Caco-2 (cell line): ENCODE measurements at regions not wholly inside any gene's neighbourhood (a gene's known extent, or its start where the extent isn't known, plus 50 kb on each side); places are given as distances from the start of the nearest gene placed in this dataset.

Source experiments
- BruUV-seq: library from RNA; stranded (reverse); fragments of 400-500 nt; replicated peaks from 2 replicates; lab custom pipeline; 2021; lab: Mats Ljungman, UMichigan
- CTCF ChIA-PET: fragments of 300-600 bp; sonication (Branson Sonifier 250); formaldehyde crosslinking; loops from one replicate; lab custom pipeline; 2022; ENCODE audit warnings: antibody characterized with exemption; lab: Charles Lee
- POLR2A ChIA-PET: fragments of 300-600 bp; sonication (Branson Sonifier 250); formaldehyde crosslinking; loops from one replicate; lab custom pipeline; 2022; ENCODE audit warnings: antibody characterized with exemption; lab: Charles Lee
- DNase-seq, 2 experiments: peaks; one replicate each; pipeline versions ENCODE4 v3.0.0 to v3.0.0-alpha.2; 2020 to 2022
- H3K27me3 ChIP-seq: replicated peaks from 2 replicates; pipeline ENCODE4 v1.6.0; 2011; ENCODE audit warnings: low read length; ENCODE audit not compliant: control insufficient read depth, insufficient read depth
- H3K36me3 ChIP-seq: 2 replicates; pipeline ENCODE4 v1.5.1; 2011; ENCODE audit warnings: low read length; ENCODE audit not compliant: control insufficient read depth, insufficient read depth
- H3K4me1 ChIP-seq: fragments of 250-450 bp; sonication (Bioruptor Pico); 2 replicates; pipeline ENCODE4 v1.5.1; 2020; ENCODE audit warnings: mild to moderate bottlenecking
- H3K4me3 ChIP-seq: 2 replicates; pipeline ENCODE4 v1.5.1; 2011; ENCODE audit warnings: low read depth, mild to moderate bottlenecking, control low read depth, low read length
- H3K9me3 ChIP-seq: fragments of 250-450 bp; sonication (Bioruptor Pico); 2 replicates; pipeline ENCODE4 v1.5.1; 2020; ENCODE audit warnings: mild to moderate bottlenecking, moderate library complexity
- H3K27ac Mint-ChIP-seq: one replicate; pipeline ENCODE4 v1.8.0; 2022; ENCODE audit warnings: mixed read lengths; ENCODE audit not compliant: unreplicated experiment
- H3K27me3 Mint-ChIP-seq: one replicate; pipeline ENCODE4 v1.8.0; 2022; ENCODE audit warnings: mixed read lengths; ENCODE audit not compliant: insufficient read depth, unreplicated experiment
- H3K36me3 Mint-ChIP-seq: one replicate; pipeline ENCODE4 v1.8.0; 2022; ENCODE audit warnings: mild to moderate bottlenecking, mixed read lengths; ENCODE audit not compliant: insufficient read depth, unreplicated experiment
- H3K4me1 Mint-ChIP-seq: one replicate; pipeline ENCODE4 v1.8.0; 2022; ENCODE audit warnings: low read depth, mixed read lengths; ENCODE audit not compliant: unreplicated experiment
- H3K4me3 Mint-ChIP-seq: one replicate; pipeline ENCODE4 v1.8.0; 2022; ENCODE audit warnings: mild to moderate bottlenecking, moderate library complexity, mixed read lengths; ENCODE audit not compliant: unreplicated experiment
- H3K9me3 Mint-ChIP-seq: one replicate; pipeline ENCODE4 v1.8.0; 2022; ENCODE audit warnings: mixed read lengths; ENCODE audit not compliant: unreplicated experiment
- intact Hi-C: fragments of 100-400 bp; cut with micrococcal nuclease; formaldehyde crosslinking; loops from one replicate; pipeline ENCODE4 v1.10.0; 2022; ENCODE audit not compliant: unreplicated experiment
- TF ChIP-seq, protein P1 (sequence below), 2 experiments: fragments of 200-600 bp in 1 of 2; IDR thresholded peaks; 1 replicate in 1 of 2; 2 replicates in 1 of 2; pipeline versions ENCODE4 v1.5.1 to v1.8.0; 2011 to 2022; ENCODE audit warnings: antibody characterized with exemption in 1 of 2, control low read depth in 1 of 2, inconsistent platforms in 1 of 2, low read depth in 1 of 2, low read length in 1 of 2, mild to moderate bottlenecking in 1 of 2, moderate library complexity in 1 of 2; ENCODE audit not compliant: insufficient read depth in 1 of 2, severe bottlenecking in 1 of 2, unreplicated experiment in 1 of 2

DNA sequence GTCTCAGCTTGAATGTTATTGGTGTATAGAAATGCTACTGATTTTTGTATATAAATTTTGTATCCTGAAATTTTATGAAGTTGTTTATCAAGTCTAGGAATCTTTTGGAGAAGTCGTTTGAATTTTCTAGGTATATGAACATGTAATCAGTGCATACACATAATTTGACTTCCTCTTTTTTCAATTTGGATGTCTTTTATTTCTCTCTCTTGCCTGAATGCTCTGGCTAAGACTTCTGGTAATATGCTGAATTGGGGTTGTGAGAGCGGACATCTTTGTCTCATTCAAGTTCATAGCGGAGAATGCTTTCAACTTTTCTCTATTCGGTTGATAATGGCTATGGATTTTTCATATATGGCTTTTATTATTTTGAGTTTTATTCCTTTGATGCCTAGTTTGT is 100.9 kb upstream of the MCTP2 start:
- H3K4me3 Mint-ChIP-seq: no peak overlapping the region
- H3K9me3 Mint-ChIP-seq: no peaks in the 10 kb centered on the region
- no TSS peak for BruUV-seq
- no peak for DNase-seq
- Histone ChIP-seq H3K4me1 (no peaks in the 10 kb centered on the region), H3K9me3 (no peaks in the 10 kb centered on the region), H3K4me3 (no peak overlapping the region), H3K27me3 (no peaks in the 10 kb centered on the region), H3K36me3 (no peaks in the 10 kb centered on the region)
- H3K36me3 Mint-ChIP-seq: no peaks in the 10 kb centered on the region
- TF ChIP-seq, protein P1, sequence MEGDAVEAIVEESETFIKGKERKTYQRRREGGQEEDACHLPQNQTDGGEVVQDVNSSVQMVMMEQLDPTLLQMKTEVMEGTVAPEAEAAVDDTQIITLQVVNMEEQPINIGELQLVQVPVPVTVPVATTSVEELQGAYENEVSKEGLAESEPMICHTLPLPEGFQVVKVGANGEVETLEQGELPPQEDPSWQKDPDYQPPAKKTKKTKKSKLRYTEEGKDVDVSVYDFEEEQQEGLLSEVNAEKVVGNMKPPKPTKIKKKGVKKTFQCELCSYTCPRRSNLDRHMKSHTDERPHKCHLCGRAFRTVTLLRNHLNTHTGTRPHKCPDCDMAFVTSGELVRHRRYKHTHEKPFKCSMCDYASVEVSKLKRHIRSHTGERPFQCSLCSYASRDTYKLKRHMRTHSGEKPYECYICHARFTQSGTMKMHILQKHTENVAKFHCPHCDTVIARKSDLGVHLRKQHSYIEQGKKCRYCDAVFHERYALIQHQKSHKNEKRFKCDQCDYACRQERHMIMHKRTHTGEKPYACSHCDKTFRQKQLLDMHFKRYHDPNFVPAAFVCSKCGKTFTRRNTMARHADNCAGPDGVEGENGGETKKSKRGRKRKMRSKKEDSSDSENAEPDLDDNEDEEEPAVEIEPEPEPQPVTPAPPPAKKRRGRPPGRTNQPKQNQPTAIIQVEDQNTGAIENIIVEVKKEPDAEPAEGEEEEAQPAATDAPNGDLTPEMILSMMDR (IDR thresholded peaks at IDR 0.05; ENCODE audit: insufficient read depth in 1 of 2, low read depth in 1 of 2, low read length in 1 of 2, severe bottlenecking in 1 of 2, unreplicated experiment in 1 of 2): no peak
- H3K4me1 Mint-ChIP-seq: no peaks in the 10 kb centered on the region
- peaks cover 27% of the 10 kb centered on the region for H3K27me3 Mint-ChIP-seq
- no peak overlapping the region for H3K27ac Mint-ChIP-seq
- intact Hi-C loops: no loop called here
- ChIA-PET CTCF (interaction anchor here (2.2 kb wide), 1 partner anchor 10 kb away, joined by 8 read pairs; no protein-coding TSS in a partner anchor), POLR2A (no interaction called here)

DNA sequence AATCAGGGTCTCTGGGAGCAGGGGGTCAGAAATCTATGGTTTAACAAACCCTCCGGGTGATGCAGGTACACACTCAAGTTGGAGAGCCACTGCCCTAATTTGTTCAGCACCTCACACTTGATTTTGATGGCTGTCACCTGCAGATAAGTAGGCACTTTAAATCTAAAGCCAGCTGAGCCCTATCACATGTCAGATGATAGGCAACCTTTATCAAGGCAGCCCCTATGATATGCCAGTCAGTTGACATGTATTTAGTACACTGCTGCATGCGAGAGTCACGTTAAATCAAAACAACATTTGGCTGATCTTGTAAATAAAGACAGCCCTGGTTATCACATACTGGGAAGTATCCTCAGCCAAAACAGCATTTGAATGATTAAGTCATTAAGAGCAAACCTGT is 104.4 kb upstream of the MCTP2 start:
- intact Hi-C loops: loop anchor here (10.0 kb wide), 1 partner anchor 512 kb away; no protein-coding TSS in a partner anchor
- no peaks in the 10 kb centered on the region for H3K36me3 ChIP-seq
- no TSS peak for BruUV-seq

DNA sequence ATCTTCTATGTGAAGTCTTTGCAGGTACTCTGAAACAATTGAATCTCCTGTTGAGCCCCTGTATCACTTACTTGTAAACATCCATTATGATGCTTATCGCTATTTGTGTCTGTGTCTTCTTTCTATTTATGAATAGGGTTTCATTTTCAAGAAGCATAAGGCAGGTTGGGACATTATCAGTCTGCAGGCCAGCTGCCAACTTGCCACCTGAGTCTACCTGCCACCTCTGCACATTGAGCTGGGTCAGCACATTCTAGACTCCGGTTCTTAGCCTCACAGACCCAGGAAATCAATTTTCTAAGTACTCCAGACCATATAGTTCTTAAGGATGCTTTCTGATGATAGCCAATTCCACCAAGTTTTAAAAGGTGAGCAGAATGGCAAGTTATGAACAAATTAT is 105.7 kb upstream of the MCTP2 start:
- ChIA-PET CTCF (no interaction called here), POLR2A (no interaction called here)
- Histone ChIP-seq H3K27me3 (no peaks in the 10 kb centered on the region), H3K4me1 (no peaks in the 10 kb centered on the region), H3K4me3 (no peak overlapping the region), H3K36me3 (no peaks in the 10 kb centered on the region), H3K9me3 (no peaks in the 10 kb centered on the region)
- Mint-ChIP-seq H3K4me1 (no peaks in the 10 kb centered on the region), H3K36me3 (no peaks in the 10 kb centered on the region), H3K4me3 (no peak overlapping the region), H3K27me3 (peaks cover 14% of the 10 kb centered on the region), H3K9me3 (no peaks in the 10 kb centered on the region), H3K27ac (no peak overlapping the region)
- no TSS peak for BruUV-seq
- DNase-seq: no peak
- TF ChIP-seq, protein P1 (IDR thresholded peaks at IDR 0.05; ENCODE audit: insufficient read depth in 1 of 2, low read depth in 1 of 2, low read length in 1 of 2, severe bottlenecking in 1 of 2, unreplicated experiment in 1 of 2): no peak
- intact Hi-C loops: loop anchor here (10.0 kb wide), 1 partner anchor 511 kb away; no protein-coding TSS in a partner anchor

More for the DNA sequence above, 104.4 kb upstream of the MCTP2 start:
- Histone ChIP-seq H3K4me1 (no peaks in the 10 kb centered on the region), H3K27me3 (no peaks in the 10 kb centered on the region), H3K9me3 (no peaks in the 10 kb centered on the region), H3K4me3 (no peak overlapping the region)
- Mint-ChIP-seq H3K36me3 (no peaks in the 10 kb centered on the region), H3K4me1 (no peaks in the 10 kb centered on the region), H3K27me3 (peaks cover 18% of the 10 kb centered on the region), H3K27ac (no peak overlapping the region), H3K4me3 (no peak overlapping the region), H3K9me3 (no peaks in the 10 kb centered on the region)
- ChIA-PET POLR2A (no interaction called here), CTCF (no interaction called here)
- DNase-seq: no peak
- TF ChIP-seq, protein P1 (IDR thresholded peaks at IDR 0.05; ENCODE audit: insufficient read depth in 1 of 2, low read depth in 1 of 2, low read length in 1 of 2, severe bottlenecking in 1 of 2, unreplicated experiment in 1 of 2): no peak
